HCT116 (cell line): ENCODE measurements at regions not wholly inside any gene's neighbourhood (a gene's known extent, or its start where the extent isn't known, plus 50 kb on each side); places are given as distances from the start of the nearest gene placed in this dataset.

Experiments
- ATF3 ChIP-seq: IDR thresholded peaks from 2 replicates; pipeline ENCODE4 v1.6.1; 2012
- CEBPB ChIP-seq: IDR thresholded peaks from 2 replicates; pipeline ENCODE4 v1.6.1; 2012; ENCODE audit warnings: low read depth
- CTCF ChIP-seq, 3 experiments: fragments of 200-600 bp in 1 of 3; sonication (generic) in 1 of 3; IDR thresholded peaks in 2 of 3; conservative IDR thresholded peaks in 1 of 3; 2 replicates each; pipeline ENCODE4 v1.5.1; 2012 to 2017; ENCODE audit warnings: low read depth in 2 of 3, low read length in 2 of 3, antibody characterized with exemption in 1 of 3, borderline replicate concordance in 1 of 3, control low read depth in 1 of 3, mild to moderate bottlenecking in 1 of 3, mixed read lengths in 1 of 3, mixed run types in 1 of 3, moderate library complexity in 1 of 3; ENCODE audit not compliant: insufficient read depth in 1 of 3
- ELF1 ChIP-seq: IDR thresholded peaks from 2 replicates; pipeline ENCODE4 v1.6.1; 2012; ENCODE audit warnings: low read depth, borderline replicate concordance
- EZH2 ChIP-seq: fragments of 200-600 bp; sonication (generic); IDR thresholded peaks from 2 replicates; pipeline ENCODE4 v1.6.1; 2017; ENCODE audit warnings: antibody characterized with exemption, mixed run types
- EZH2phosphoT487 ChIP-seq: fragments of 200-600 bp; IDR thresholded peaks from 2 replicates; pipeline ENCODE4 v1.6.1; 2018; ENCODE audit warnings: antibody characterized with exemption, borderline replicate concordance
- POLR2A ChIP-seq: IDR thresholded peaks from 2 replicates; pipeline ENCODE4 v1.7.0; 2011; ENCODE audit warnings: borderline replicate concordance; ENCODE audit not compliant: insufficient read depth, insufficient read length; ENCODE audit errors: extremely low read depth
- POLR2AphosphoS5 ChIP-seq: IDR thresholded peaks from 2 replicates; pipeline ENCODE4 v1.6.1; 2011; ENCODE audit warnings: mild to moderate bottlenecking, low read depth, low read length, moderate library complexity
- RAD21 ChIP-seq: IDR thresholded peaks from 2 replicates; pipeline ENCODE4 v1.6.1; 2012; ENCODE audit warnings: low read depth, mild to moderate bottlenecking
- REST ChIP-seq: IDR thresholded peaks from 2 replicates; pipeline ENCODE4 v1.6.1; 2012; ENCODE audit warnings: low read depth
- SRF ChIP-seq: IDR thresholded peaks from 2 replicates; pipeline ENCODE4 v1.6.1; 2012; ENCODE audit warnings: low read depth
- YY1 ChIP-seq: IDR thresholded peaks from 2 replicates; pipeline ENCODE4 v1.6.1; 2011; ENCODE audit warnings: low read length, low read depth, moderate library complexity, mild to moderate bottlenecking; ENCODE audit not compliant: insufficient replicate concordance; ENCODE audit errors: extremely low read depth
- ZNF274 ChIP-seq: fragments of 200-500 bp; sonication (Bioruptor generic); IDR thresholded peaks from 2 replicates; pipeline ENCODE4 v1.6.1; 2014; ENCODE audit warnings: mild to moderate bottlenecking, low read depth, low read length, inconsistent platforms

- no peak for TF ChIP-seq EZH2
- TF ChIP-seq REST = no peak
- no peak for TF ChIP-seq CTCF (IDR thresholded peaks at IDR 0.05 in 2 of 3, conservative IDR thresholded peaks at IDR 0.05 in 1 of 3; ENCODE audit: borderline replicate concordance in 1 of 3, insufficient read depth in 1 of 3, low read depth in 2 of 3, low read length in 2 of 3)
- no peak for TF ChIP-seq ATF3
- no peak for TF ChIP-seq EZH2phosphoT487
- TF ChIP-seq YY1 = no peak
- no peak for TF ChIP-seq ZNF274
- no peak for TF ChIP-seq CEBPB
- TF ChIP-seq POLR2AphosphoS5 = no peak
- no peak for TF ChIP-seq POLR2A
- TF ChIP-seq RAD21 = no peak
- no peak for TF ChIP-seq ELF1
- TF ChIP-seq SRF = no peak
Measured at GRCh38 chr5:25190521-25191000, 545.8 kb upstream of the CDH10 start.
